HPDE6-E6E7 (cell line): ENCODE measurements at regions not wholly inside any gene's neighbourhood (a gene's known extent, or its start where the extent isn't known, plus 50 kb on each side); places are given as distances from the start of the nearest gene placed in this dataset.

Source experiments
- DNase-seq: peaks from one replicate; pipeline ENCODE4 v3.0.0; 2011; ENCODE audit warnings: missing footprints; ENCODE audit errors: extremely low spot score

DNA sequence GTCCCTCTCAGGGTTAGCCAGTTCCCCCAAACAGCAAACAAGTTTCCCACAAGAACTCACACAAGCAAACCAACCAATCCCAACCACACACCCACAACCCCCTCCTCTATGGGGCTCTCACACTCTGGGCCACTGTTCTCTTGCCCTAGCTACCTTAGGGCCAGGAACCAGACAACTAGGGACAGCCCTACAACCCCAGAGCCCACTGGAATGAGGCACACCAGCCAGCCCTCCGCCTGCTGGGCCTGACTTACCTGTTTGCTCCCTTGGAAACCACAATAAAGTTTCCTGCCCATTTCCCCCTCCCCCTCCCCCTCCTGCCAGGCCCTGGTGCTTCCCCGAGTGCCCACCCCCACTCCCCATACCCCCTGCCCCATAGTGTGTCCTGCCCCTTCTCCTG lies 132.6 kb downstream of the WDR11 start:
- no peak for DNase-seq

DNA sequence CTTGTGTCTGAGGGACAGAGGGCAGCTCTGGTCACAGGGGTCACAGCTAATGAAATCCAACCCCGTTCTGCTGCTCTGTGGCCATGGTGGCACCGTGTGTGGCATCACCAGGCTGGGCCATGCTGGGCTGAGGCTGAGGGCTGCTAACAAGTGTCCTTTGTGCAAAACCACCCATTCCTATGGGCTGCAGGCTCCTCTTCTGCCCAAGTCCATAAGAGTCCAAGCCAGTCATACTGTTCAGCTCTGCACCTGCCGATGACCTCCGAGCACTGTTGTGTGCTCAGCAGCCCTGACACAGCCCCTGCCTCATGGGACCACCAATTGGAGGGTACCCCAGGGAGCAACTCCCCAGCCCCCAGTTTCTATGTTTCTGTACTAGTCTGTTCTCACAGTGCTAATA lies 133.1 kb downstream of the WDR11 start:
- DNase-seq: no peak

DNA sequence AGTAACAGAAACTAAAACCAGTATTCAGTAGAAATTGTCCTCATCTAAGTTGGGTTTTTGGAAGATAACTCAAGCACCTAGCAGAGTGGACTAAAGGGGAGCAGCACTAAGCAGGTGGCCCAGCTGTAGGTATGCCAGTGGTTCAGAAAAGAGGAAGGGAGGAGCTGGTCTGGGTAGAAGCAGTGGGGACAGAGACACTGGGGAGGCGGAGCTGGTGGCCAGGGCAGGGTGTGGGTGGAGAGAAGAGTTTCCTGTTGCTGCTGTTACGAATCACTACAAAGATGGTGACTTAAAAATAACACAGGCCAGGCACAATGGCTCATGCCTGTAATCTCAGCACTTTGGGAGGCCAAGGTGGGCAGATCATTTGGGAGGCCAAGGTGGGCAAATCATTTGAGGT lies 136.2 kb downstream of the WDR11 start:
- DNase-seq: no peak

DNA sequence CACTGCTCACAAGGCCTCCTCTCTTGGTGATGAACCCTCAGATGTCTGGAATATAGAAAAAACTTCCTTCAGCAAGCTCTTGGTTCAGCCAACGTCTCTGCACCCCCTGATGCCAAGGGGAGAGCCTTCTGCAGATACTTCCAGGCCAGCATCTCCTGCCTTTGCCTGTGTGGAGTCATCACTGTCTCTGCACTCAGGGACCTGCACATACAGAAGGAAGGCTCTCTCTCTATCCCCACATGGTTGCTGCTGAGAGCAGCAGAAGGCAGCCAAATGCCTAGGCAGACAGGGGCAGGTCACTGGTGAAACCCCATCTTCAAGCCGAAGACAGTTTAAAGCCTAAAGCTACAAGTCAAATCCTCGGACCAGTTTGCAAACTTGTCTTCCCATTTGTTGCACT lies 137.6 kb downstream of the WDR11 start:
- no peak for DNase-seq

DNA sequence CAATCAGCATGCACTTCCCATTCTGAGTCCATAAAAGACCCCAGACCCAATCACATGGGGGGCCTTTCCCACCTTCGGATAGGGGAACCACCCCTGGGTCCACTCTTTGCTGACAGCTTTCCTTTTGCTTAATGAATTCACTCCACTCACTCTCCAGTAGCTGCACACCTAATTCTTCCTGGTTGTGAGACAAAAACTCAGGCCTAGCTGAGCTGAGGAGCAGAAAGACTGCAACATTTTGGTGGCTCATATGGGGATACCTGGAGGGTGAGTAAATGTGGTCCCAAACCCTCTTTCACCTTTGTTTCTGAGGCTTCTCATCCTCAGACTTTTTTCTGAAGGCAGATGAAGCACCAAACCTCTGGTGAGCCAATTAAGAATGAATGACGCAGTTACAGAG lies 138.1 kb downstream of the WDR11 start:
- no peak for DNase-seq

DNA sequence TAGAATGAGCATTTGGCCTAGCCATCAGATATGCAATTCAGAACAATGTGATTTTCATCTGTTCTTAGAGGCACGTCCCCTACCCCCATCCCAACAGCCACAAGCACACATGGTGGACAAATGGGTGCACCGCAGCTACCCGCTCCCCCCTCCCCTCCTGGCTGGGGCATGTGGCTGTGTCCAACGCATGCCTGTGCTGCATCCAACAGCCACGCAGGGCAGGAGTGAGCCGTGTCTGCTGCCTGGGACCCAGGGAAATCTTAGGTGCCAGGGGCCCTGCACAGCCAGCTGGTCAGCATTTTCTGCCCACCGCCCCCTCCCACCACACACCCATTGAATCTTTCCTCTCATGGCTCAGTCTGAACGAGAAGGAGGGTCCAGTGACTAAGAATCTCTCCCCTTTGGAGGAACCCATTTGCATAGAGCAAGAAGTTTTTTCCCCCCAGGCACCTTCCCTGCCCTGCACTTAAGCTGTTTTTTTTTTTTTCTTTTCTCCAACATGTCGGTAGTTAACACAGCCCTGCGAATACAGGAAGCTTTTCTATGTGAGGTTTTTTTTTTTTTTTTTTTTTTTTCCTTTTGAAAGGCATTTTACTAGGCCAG lies 138.9 kb downstream of the WDR11 start:
- DNase-seq: no peak

DNA sequence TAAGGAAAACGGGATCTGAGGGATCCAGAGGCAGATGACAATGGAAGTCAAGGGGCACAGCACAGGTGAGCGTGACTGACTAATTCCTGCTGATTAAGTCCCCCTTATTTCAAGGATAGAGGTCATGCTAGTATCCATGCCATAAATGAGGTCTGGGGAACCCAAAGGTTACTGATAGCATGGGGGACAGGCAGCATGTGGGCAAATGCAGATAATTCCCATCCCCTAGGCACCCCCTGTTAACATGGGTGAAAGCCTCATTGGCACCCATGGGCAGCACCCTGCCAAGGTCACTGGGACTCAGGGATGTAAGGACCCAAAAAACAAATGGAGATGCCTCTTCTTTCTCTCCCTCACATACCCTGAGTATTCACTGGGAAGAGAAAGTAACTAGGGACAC lies 139.7 kb downstream of the WDR11 start:
- DNase-seq: no peak

DNA sequence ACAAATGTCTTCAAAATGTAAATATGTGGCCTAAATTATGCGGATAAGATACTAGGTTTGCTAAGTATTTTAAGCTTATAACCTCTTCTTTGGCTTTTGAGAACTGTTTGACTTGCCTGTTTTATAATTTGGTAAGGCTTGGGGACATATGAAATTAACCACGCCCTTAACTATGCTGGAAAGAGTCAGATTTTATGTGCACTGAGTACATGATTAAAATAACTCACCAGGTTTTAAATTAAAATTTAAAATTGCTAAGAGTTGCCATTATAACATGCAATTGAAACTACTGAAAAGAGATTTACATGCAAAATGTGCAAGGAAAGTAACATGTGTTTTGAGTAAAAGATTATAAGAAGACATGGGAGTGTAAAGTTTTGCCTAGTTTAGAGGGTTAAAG lies 141.9 kb downstream of the WDR11 start:
- DNase-seq: no peak

DNA sequence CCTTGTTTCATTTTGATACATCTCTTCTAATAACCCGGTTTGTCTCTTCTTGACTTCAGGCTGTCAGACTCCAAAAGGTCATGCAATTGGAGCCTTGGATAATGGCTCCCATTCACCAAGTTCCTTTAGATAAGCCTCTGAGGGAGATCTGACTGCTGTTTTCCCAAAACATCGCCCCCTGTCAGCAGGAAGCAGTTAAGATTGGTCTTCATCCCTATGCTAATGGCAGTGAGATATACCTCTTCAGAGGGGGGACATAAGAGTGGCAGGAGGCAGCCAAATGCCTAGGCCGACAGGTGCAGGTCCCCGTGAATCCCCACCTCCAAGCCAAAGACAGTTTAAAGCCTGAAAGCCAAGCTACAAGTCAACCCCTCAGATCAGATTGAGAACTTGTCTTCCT lies 144.6 kb downstream of the WDR11 start:
- DNase-seq: no peak

DNA sequence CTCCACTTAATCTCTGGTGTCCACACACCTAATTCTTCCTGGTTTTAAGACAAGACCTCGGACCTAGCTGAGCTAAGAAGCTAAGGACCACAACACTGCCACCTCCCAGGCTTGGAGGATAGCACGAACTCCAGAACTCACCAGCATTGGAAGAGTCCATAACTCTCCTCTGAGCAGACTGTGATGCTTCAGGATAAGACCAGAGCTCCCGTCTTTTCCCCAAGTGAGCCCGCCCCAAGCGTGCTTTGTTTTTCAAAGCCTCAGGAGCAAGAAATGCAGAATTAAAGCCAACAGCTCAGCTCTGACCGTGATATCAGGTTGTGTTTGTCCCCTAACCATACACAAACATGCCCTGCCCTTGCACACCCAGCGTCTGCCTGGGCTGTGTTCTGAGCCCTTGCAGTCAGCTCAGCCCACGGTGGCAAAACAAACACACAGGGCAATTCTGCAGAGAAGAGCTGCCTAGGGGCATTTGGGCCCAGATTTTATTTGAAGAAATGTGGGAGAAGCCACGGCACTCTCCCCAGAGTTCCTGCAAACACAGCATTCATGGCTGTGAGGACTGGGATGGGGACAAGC lies 145.4 kb downstream of the WDR11 start:
- DNase-seq: no peak

DNA sequence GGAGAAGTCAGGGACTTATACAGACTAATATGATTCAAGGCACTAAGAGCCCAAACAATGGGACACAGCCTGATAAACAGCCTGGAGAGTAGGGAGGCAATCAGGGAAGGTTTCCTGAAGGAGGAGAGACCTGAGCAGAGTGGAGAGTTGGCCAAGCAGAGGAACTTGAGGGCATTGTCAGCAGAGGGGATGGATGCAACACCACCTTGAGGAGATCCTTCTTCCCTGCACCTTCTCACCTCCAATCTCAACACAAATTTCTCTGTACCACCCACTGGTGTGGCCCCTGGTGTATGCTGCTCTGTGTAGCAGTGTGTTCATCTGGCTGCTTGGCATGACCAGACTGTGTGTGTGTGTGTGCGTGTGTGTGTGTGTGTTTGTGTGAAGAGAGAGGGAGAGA lies 146.2 kb downstream of the WDR11 start:
- DNase-seq: no peak

DNA sequence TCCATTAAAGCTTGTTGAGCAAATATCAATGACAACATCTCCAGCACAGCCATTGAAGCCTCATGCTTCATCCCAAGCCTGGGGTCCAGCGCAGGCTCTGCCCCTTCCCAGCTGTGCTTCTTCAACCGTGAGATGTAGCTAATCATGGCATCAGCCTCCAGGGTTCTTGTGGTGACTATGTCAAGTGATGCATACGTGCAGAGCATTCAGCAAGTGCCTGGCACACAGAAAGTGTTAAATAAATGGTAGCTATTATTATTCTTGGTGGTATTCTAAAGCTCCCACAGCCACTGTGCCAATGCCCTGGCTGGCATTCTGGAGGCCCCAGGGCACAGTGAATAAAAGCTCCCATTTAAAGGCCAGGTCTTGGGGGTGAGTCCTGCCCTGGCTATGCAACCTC lies 146.6 kb downstream of the WDR11 start:
- no peak for DNase-seq

DNA sequence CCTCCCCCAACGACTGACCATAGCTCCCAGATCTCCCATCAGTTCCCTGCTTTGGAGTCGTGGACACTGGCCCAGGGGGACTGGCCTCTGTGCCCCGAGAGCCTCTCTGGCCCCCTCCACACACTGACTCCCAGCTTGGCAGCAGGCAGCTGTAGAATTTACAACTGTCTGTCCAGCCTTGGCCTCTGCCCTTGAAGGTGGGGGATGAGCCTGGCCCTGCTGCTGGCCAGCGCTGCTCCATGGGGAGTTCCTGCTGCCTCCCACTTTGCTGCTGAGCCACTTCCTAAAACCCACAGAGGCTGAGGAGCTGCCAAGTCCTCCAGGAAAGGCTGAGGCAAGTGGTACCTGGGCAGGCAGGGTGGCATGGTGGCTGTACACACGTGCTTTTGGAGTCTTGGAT lies 147.1 kb downstream of the WDR11 start:
- no peak for DNase-seq

DNA sequence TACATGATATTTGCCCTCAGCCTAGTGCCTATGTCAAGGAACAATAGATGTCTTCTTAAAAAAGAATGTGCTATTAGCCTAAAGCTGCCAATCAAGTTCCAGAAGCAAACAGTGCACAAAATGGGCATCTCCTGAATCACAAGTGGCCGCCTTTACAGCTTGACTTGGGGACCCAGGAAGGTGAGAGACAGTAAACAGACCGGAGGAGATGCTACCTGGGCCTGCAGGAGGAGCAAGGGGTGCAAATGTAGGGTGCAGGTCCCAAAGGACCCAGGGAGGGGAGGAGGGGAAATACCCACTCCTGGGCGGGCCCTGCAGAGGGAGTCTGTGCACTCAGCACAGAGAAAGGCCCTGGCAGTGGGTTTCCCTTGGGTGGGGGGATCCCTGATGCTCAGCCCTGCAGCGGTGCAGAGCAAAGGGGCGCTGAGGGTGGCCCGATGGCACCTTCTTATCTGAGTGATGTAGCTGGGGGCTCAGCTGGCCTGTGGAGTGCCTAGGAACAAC lies 147.7 kb downstream of the WDR11 start:
- no peak for DNase-seq

DNA sequence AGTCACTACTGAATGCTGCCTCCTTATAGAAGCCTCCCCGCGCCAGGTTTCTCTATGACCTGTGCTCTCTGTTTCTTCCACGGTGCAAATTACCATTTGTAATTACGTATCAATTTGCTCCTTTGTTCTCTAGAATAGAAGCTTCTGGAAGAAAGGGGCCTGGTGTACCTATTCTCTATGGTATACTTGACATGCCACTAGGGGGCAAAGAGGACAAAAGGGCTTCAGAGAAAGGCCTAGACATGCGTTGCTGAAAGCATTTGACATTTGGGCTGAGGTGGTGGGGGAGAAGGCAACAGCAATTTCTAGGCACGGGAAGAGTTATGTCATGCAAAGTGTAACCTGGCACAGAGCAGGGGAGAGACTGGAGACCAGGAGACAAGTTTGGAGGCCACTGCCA lies 148.7 kb downstream of the WDR11 start:
- no peak for DNase-seq

DNA sequence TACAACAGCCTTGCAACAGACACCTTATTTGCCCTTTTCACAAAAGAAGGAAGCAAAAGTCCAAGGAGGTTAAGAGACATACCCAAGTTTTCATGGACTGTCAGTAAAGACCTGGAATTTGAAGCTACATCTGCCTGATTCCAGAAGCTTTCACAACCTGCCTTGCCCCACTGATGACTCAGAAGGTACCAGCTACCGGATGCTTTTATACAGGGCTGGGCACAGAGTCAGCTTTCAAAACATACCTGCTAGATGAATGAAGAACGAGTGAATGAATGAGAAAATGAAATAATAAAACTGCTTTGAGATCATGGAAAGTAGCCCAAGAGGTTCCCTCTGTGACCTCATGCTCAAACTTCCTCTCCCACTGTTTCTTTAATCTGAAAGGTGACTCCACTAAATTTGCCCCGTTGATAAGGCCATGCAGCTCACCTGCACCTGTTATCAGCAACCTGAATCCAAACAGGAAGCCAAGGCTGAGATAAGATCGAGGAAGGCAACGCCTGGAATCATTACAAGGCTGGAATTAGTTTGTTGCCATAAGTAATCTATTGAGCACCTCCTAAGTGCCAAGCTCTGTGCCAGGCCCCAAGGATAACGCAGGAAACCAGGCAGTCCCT lies 151.5 kb downstream of the WDR11 start:
- peak; percentile 54 for DNase-seq

DNA sequence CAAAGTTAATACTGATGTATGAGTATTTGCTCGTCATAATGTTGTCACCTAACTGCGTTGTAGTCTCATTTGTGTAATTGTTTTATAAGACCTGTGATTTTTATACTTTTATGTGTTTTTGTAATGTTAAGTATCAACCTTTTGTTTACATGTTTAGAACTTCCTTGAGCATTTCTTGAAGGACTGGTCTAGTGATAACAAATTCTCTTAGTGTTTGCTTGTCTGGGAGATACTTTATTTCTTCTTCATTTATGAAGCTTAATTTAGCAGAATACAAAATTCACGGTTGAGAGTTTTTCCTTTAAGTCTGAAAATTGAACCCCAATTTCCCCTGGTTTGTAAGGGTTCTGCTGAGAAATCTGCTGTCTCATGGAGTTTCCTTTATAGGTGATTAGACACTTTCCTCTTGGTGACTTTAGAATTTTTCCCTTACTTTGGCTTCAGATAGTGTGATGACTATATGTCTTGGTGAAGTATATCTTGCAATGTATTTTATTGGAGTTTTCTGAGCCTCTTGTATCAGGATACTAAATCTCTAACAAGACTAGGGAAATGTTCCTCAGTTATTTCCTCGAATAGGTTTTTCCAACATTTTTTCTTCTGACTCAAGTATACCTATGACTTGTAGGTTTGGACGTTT lies 154.9 kb downstream of the WDR11 start:
- no peak for DNase-seq

DNA sequence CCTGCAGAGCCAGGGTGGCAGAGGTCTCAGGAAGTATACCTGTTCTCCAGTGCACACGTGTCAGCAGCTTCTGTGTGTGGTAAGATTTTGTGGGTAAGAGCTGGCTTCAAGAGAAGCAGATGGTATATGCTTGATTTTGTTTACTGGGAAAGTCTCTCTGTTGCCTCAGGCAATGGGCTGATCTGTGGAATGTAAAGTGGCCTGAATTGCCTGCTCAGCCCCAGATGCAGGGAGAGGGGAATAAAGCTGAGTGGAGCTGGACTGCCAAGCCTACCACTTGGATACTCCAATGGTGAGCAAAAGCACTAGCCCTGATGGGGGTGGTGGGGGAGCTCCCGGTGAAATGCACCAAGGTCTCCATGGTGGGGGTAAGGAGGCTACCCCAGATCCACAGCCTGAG lies 156.1 kb downstream of the WDR11 start:
- no peak for DNase-seq

DNA sequence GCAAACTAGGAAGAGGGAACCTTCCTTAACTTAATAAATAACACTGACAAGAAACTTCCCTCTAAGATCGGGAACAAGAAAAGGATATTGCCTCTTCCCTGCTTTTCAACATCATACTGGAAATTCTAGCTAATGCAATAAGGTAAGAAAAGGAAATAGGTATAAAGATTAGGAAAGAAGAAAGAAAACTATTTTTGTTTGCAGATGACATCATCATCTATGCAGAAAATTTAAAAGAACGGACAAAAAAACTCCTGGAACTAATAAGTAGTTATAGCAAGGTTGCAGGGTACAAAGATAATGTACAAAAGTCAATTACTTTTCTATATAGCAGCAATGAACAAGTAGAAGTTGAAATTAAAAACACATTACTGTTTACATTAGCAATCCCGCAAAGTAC lies 164.8 kb downstream of the WDR11 start:
- DNase-seq: no peak

DNA sequence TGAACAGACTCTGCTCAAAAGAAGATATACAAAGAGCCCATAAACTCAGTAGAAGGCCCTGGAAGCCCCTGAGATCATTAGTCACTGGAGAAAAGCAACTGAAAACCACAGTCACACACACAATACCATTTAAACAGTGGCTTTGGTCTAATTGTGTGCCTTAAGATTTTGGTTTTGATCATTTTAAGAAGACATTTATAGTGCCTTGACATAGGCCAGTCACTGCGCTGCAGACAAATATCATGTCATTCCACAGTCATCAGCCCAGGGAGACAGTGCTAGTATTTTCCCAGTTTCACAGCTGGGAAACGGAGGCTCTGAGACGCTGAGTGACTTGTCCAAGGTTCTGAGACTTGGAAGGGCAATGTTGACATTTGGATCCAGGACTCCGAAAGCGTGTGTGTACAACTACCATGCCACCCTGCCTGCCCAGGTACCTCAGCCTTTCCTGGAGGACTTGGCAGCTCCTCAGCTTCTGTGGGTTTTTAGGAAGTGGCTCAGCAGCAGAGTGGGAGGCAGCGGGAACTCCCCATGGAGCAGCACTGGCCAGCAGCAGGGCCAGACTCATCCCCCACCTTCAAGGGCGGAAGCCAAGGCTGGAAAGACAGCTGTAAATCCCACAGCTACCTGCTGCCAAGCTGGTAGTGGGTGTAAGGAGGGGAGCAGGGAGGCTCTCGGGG lies 173.9 kb downstream of the WDR11 start:
- no peak for DNase-seq

DNA sequence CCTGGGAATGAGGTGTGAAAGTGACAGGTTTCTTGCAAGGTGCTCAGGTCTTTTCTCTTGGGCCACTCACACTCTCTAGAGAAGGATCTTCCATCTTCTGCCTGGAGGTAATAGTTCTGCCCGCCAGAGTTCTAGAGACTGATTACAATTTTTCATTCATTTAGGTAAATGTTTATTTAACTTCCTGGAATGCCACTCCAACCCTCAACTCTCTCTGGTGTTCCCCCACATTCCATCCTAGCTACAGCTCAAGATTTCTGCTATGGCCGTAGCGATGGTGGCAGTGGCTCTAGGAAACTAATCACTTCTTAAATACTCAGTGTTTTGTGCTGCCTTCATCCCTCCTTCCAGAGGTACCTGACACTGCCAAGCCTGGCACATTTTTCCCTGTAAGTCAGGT lies 174.6 kb downstream of the WDR11 start:
- DNase-seq: no peak

DNA sequence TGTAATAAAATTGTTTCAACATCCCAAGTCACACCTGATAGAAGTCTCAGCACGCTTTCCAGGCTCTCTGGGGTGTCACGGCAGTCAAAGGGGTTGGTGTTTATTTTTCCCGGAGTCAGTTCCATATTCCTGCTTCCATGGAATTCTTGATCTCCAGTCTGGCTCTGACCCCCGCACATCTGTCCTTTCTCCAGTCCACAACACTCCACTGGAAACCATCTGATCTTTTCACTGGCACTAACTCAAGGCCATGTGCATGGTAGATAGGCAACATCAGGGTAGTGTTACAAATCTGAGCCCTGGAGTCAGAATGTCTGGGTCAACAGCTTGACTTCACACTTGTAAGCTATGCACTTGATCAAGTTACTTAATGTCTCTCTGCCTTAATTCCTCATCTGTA lies 176.2 kb downstream of the WDR11 start:
- DNase-seq: no peak

DNA sequence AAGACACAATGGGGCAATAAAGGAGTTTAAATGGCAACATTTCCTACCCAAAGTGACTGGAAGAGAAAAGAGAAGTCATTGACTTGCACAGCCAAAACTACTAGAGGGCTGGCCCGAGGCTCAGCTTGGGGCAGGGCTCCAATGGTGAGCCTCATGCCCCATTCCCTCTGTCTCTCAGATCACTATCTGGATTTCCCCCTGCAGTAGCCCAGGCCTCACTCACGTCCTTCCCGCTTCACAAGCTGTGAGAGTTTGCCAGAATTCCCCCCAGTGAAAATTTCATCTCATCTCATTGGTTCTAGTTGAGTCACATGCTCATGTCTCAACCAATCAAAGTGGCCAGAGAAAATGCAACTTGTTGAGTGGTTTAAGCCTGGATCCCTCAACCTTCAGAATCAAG lies 181.3 kb downstream of the WDR11 start:
- DNase-seq: no peak
